GM12864 (cell line): ENCODE measurements at regions not wholly inside any gene's neighbourhood (a gene's known extent, or its start where the extent isn't known, plus 50 kb on each side); places are given as distances from the start of the nearest gene placed in this dataset.

ENCODE experiments used
- DNase-seq: peaks from one replicate; pipeline ENCODE4 v3.0.0-alpha.2; 2011; ENCODE audit warnings: low read depth
- H3K4me3 ChIP-seq: 2 replicates; pipeline ENCODE4 v1.5.1; 2011; ENCODE audit warnings: mild to moderate bottlenecking, low read depth, low read length, control low read depth
- CTCF ChIP-seq: IDR thresholded peaks from 2 replicates; pipeline ENCODE4 v1.5.1; 2011; ENCODE audit warnings: low read depth, mild to moderate bottlenecking, moderate library complexity, low read length, control low read depth, inconsistent platforms; ENCODE audit errors: missing control alignments

DNA sequence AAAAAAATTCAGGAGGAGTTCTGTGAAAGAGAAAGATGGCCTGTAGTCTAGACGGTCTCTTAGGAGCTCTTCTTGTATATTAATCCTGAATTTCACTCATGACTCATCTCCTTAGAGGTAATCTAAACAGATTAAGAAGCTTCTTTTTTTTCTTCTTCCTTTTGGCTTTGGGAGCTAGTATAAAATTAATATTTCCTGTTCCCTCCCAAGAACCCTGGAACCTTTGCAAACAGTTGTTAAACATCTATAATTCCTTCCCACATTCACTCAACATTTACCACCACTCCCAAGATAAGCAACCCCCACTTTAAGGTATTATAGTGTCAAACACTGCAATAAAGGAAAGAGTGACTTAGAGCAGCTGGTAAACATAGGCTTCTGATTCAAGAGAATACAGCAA lies 146.4 kb upstream of the EDNRA start:
- no peak for DNase-seq
- TF ChIP-seq CTCF: no peak
- H3K4me3 ChIP-seq: no peak overlapping the region

DNA sequence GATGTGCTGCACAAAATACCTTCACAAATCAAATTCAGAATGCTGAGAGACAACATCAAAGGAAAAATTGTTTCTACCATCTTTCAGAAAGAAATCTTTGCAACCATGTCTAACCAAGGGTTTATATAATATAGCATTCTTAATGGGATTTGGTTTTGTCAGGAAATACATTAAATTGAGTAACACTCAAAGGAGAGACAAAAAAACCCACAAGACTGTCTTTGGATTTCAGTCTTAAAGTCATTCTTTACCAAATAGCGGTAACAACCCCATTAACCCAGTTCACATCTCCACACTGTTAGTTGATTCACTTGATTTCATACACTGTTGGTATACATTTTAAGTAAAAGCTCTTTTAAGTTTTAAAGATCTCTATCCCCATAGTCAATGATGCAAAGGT lies 145.7 kb upstream of the EDNRA start:
- no peak for DNase-seq
- no peak overlapping the region for H3K4me3 ChIP-seq
- no peak for TF ChIP-seq CTCF

- TF ChIP-seq CTCF: no peak
- no peak for DNase-seq
- no peak overlapping the region for H3K4me3 ChIP-seq
These were observed 144.6 kb upstream of the EDNRA start for GRCh38 chr4:147336252-147336651.

- TF ChIP-seq CTCF: no peak
- no peak overlapping the region for H3K4me3 ChIP-seq
- DNase-seq: no peak
These were observed 141.8 kb upstream of the EDNRA start for GRCh38 chr4:147339100-147339499.

GRCh38 chr4:147340111-147340510 lies 140.8 kb upstream of the EDNRA start:
- no peak for DNase-seq
- no peak overlapping the region for H3K4me3 ChIP-seq
- TF ChIP-seq CTCF: no peak

GRCh38 chr4:147340591-147341120 lies 140.2 kb upstream of the EDNRA start:
- TF ChIP-seq CTCF: no peak
- H3K4me3 ChIP-seq: no peak overlapping the region
- DNase-seq: no peak

DNA sequence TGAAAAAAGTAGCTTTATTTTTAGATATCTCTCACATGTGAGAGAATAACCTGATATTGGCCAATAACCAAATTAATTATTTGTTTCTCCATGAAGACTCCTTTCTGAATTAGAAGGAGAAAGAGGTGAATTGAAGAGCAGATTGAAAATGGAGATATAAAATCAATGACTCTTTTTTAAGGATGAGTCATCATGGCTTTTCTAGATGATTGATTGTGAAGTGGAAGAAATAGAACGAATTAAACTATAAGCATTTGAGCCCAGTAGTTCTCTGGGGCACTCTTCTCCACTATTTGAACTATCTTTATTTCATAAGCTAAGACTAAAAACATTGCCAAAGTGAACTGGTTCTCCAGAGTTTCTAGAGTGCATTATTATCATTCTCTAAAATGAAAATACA lies 137.2 kb upstream of the EDNRA start:
- no peak for DNase-seq
- no peak overlapping the region for H3K4me3 ChIP-seq
- TF ChIP-seq CTCF: no peak
